ENCODE measurements at regions not wholly inside any gene's neighbourhood (a gene's known extent, or its start where the extent isn't known, plus 50 kb on each side); places are given as distances from the start of the nearest gene placed in this dataset.

DNA sequence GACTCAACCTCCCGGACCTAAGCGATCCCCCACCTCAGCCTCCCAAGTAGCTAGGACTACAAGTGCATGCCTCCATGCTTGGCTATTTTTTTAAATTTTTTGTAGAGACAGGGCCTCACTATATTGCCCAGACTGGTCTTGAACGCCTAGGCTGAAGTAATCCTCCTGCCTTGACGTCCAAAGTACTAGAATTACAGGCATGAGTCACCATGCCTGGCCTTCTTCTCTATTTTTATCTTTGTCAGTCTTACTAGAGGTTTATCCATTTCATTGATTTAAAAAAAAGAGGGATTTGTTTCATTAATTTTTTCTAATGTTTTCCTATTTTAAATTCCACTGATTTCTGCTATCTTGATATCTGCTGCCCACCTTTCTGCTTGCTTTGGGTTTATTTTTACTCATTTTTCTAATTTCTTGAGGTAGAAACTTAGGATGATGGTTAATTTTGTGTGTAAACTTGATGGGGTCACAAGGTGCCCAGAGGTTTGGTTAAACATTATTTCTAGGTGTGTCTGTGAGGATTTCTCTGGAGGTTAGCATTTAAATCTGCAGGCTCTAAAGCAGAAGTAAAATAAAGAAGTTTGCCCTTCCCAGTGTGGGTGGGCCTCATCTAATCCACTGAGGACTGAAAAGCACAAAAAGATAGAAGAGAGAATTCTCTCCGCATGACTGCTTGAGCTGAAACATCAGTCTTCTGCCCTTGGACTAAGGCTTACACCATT, 116.2 kb upstream of the DCLK2 start:
- H3K4me1 ChIP-seq (ENCODE audit: control insufficient read depth, insufficient read depth, low read length): no peaks in the 10 kb centered on the region
- H3K4me3 ChIP-seq (ENCODE audit: low read length): no peak overlapping the region
- peak; percentile 70 for DNase-seq (ENCODE audit: low read depth)
- H3K27me3 ChIP-seq (replicated peaks; ENCODE audit: control insufficient read depth, insufficient read depth, low read length): no peaks in the 10 kb centered on the region
- H3K9me3 ChIP-seq (ENCODE audit: control insufficient read depth, low read length): peaks cover 3% of the 10 kb centered on the region
- H3K9ac ChIP-seq (ENCODE audit: low read length): no peak overlapping the region
- H3K36me3 ChIP-seq (ENCODE audit: control insufficient read depth, insufficient read depth, low read length, severe bottlenecking): no peaks in the 10 kb centered on the region

DNA sequence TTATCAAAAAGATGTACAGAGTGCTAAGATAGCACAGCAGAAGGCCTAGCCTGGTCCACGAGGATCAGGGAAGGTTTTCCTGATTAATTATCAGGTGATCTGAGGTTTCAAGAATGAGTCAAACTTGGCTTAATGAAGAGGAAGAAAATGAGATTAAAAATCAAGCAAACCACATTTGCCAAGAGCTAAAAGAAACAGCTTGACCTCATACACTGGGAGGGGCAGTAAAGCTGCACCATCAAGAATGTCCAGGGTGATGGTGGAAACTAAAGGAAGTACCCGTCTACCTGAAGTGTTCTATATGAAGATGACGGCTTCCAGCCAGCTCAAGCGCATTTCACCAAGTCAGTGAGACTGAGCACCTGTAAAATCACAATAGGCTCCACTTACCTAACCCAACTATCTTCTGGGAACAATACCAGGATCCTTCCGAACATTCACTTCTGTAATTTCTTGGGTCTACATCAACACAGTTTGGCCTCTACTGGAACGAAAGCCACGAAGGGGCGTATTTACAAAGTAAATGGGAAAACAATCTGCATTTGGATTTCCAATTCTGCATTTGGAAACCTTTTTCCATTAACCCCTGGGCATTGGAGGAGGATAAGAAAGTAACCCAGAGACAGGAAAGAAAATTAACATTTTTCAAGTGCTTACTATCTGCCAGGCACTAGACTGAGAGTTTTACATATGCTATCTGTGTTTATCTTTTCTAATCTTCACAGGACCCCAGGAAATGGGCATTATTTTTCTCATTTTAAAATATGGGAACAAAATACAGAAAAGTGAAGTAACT, 114.0 kb upstream of the DCLK2 start:
- no peaks in the 10 kb centered on the region for H3K9me3 ChIP-seq (ENCODE audit: control insufficient read depth, low read length)
- H3K27me3 ChIP-seq (replicated peaks; ENCODE audit: control insufficient read depth, insufficient read depth, low read length): no peaks in the 10 kb centered on the region
- no peak overlapping the region for H3K4me3 ChIP-seq (ENCODE audit: low read length)
- no peak overlapping the region for H3K9ac ChIP-seq (ENCODE audit: low read length)
- no peak for DNase-seq (ENCODE audit: low read depth)
- no peaks in the 10 kb centered on the region for H3K4me1 ChIP-seq (ENCODE audit: control insufficient read depth, insufficient read depth, low read length)
- H3K36me3 ChIP-seq (ENCODE audit: control insufficient read depth, insufficient read depth, low read length, severe bottlenecking): no peaks in the 10 kb centered on the region

DNA sequence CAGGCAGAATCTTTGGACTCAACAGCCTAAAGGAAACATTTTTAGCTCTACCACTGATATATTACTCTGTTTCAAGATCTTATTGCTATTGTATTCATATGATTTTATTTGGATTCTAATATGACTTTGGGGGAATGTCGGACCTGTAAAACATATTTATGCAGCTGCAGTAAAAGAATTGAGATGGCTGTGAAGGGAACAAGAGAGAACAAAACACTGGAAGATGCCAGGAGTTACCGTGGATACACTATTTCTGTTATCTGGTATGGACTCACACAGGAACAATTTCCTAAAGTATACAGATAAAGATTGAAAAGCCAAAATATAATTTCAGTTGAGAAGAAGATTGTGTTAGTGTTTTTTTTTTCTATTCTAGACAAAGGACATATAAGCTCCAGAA, 113.0 kb upstream of the DCLK2 start:
- Histone ChIP-seq H3K9me3 (ENCODE audit: control insufficient read depth, low read length) (no peaks in the 10 kb centered on the region), H3K27me3 (replicated peaks; ENCODE audit: control insufficient read depth, insufficient read depth, low read length) (no peaks in the 10 kb centered on the region), H3K9ac (ENCODE audit: low read length) (no peak overlapping the region), H3K36me3 (ENCODE audit: control insufficient read depth, insufficient read depth, low read length, severe bottlenecking) (no peaks in the 10 kb centered on the region), H3K4me1 (ENCODE audit: control insufficient read depth, insufficient read depth, low read length) (no peaks in the 10 kb centered on the region), H3K4me3 (ENCODE audit: low read length) (no peak overlapping the region)
- DNase-seq (ENCODE audit: low read depth): no peak

DNA sequence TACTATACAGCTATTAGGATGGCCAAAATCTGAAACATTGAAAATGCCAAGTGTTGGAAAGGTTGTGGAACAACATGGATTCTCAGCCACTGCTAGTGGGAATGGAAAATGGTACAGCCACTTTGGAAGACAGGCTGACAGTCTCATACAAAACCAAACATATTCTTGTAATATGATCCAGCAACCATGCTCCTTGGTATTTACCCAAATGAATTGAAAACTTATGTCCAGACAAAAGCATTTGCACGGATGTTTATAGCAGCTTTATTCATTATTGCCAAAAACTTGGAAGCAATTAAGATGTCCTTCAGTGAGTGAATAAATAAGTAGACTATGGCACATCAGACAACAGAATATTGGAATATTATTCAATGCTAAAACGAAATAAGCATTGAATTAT, 105.8 kb upstream of the DCLK2 start:
- Histone ChIP-seq H3K9ac (ENCODE audit: low read length) (no peak overlapping the region), H3K36me3 (ENCODE audit: control insufficient read depth, insufficient read depth, low read length, severe bottlenecking) (no peaks in the 10 kb centered on the region), H3K4me1 (ENCODE audit: control insufficient read depth, insufficient read depth, low read length) (no peaks in the 10 kb centered on the region), H3K9me3 (ENCODE audit: control insufficient read depth, low read length) (no peaks in the 10 kb centered on the region), H3K27me3 (replicated peaks; ENCODE audit: control insufficient read depth, insufficient read depth, low read length) (no peaks in the 10 kb centered on the region), H3K4me3 (ENCODE audit: low read length) (no peak overlapping the region)
- peak; percentile 74 for DNase-seq (ENCODE audit: low read depth)

DNA sequence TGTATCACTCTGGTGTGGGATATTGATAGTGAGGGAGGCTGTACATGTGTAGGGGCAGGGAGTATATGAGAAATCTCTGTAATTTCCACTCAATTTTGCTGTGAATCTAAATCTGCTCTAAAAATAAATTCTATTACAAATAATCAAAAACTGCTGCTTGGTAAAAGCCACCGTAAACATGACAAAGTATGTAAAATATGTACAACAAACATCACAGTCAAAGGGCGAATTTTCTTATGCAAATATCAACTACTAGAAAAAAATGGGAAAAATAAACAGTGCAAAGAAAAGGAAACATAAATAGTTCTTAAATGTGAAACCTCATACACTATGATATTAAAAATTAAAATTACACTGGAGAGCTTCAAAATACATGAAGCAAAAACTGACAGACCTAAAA, 105.1 kb upstream of the DCLK2 start:
- Histone ChIP-seq H3K4me1 (ENCODE audit: control insufficient read depth, insufficient read depth, low read length) (no peaks in the 10 kb centered on the region), H3K4me3 (ENCODE audit: low read length) (no peak overlapping the region), H3K9me3 (ENCODE audit: control insufficient read depth, low read length) (no peaks in the 10 kb centered on the region), H3K9ac (ENCODE audit: low read length) (no peak overlapping the region), H3K36me3 (ENCODE audit: control insufficient read depth, insufficient read depth, low read length, severe bottlenecking) (no peaks in the 10 kb centered on the region), H3K27me3 (replicated peaks; ENCODE audit: control insufficient read depth, insufficient read depth, low read length) (no peaks in the 10 kb centered on the region)
- DNase-seq (ENCODE audit: low read depth): peak; percentile 53

DNA sequence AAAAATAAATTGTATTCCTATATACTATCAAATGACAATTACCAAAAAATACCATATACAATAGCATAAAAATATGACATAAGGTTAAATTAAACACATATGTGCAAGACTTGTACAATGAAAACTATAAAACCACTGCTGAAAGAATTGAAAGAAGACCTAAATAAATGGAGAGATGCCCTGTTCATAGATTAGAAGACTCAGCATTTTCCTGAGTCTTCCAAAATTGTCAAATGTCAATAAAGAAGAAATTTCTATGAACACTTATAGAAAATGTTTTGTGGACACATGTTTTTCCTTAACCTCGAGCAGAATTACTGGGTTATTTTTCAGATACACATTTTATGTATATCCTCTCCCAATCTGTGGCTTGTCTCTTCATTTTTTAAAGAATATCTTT, 103.1 kb upstream of the DCLK2 start:
- Histone ChIP-seq H3K36me3 (ENCODE audit: control insufficient read depth, insufficient read depth, low read length, severe bottlenecking) (no peaks in the 10 kb centered on the region), H3K27me3 (replicated peaks; ENCODE audit: control insufficient read depth, insufficient read depth, low read length) (no peaks in the 10 kb centered on the region), H3K4me1 (ENCODE audit: control insufficient read depth, insufficient read depth, low read length) (no peaks in the 10 kb centered on the region), H3K9me3 (ENCODE audit: control insufficient read depth, low read length) (no peaks in the 10 kb centered on the region), H3K4me3 (ENCODE audit: low read length) (no peak overlapping the region), H3K9ac (ENCODE audit: low read length) (no peak overlapping the region)
- no peak for DNase-seq (ENCODE audit: low read depth)

DNA sequence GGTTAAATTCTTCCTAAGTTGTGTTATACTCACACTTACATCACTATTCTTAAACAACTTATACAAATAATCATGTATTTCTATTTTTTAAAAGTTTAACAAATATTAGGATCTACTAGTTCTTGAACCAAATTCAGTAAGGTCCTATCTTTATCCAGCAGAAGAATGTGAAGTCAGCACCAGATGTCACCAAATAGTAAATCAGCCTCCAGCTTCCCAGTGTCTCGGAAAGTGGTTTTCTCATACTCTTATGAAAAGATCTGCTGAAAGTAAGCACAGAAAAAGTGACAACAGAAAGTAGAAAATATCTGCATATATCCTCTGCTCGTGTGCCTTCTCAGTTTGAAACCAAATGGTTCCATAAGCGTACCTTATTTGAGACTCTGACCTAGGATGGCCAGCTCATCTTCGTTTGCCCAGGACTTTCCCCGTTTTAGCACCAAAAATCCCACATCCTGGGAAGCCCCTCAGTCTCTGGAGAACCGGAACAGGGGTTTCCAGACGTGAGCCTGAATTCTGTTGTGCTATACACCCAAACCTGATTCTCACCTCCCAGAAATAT, 98.0 kb upstream of the DCLK2 start:
- peaks cover 8% of the 10 kb centered on the region for H3K4me1 ChIP-seq (ENCODE audit: control insufficient read depth, insufficient read depth, low read length)
- H3K36me3 ChIP-seq (ENCODE audit: control insufficient read depth, insufficient read depth, low read length, severe bottlenecking): no peaks in the 10 kb centered on the region
- H3K27me3 ChIP-seq (replicated peaks; ENCODE audit: control insufficient read depth, insufficient read depth, low read length): no peaks in the 10 kb centered on the region
- DNase-seq (ENCODE audit: low read depth): no peak
- no peak overlapping the region for H3K4me3 ChIP-seq (ENCODE audit: low read length)
- no peak overlapping the region for H3K9ac ChIP-seq (ENCODE audit: low read length)
- no peaks in the 10 kb centered on the region for H3K9me3 ChIP-seq (ENCODE audit: control insufficient read depth, low read length)

DNA sequence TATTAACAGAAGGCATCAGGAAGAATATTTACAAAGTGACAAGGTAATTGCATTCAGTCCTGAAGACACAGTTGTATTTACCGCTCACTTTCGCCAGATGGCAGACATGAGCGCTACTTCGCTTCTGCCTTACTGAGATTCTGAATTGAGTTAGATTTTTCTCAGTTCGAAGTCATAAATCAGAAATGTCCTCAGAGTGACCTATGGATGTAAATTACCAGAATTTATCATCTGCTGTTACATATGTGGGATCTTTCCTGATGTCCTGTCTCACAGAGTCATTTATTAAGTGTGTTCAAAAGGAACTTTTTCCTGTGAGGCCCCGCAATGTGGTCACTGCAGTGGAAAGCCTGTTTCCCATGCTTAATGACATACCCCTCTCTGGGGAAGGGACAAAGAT, 97.3 kb upstream of the DCLK2 start:
- H3K4me3 ChIP-seq (ENCODE audit: low read length): no peak overlapping the region
- H3K36me3 ChIP-seq (ENCODE audit: control insufficient read depth, insufficient read depth, low read length, severe bottlenecking): no peaks in the 10 kb centered on the region
- peak; percentile 82 for DNase-seq (ENCODE audit: low read depth)
- no peaks in the 10 kb centered on the region for H3K27me3 ChIP-seq (replicated peaks; ENCODE audit: control insufficient read depth, insufficient read depth, low read length)
- H3K4me1 ChIP-seq (ENCODE audit: control insufficient read depth, insufficient read depth, low read length): peaks cover 8% of the 10 kb centered on the region
- H3K9ac ChIP-seq (ENCODE audit: low read length): no peak overlapping the region
- no peaks in the 10 kb centered on the region for H3K9me3 ChIP-seq (ENCODE audit: control insufficient read depth, low read length)

DNA sequence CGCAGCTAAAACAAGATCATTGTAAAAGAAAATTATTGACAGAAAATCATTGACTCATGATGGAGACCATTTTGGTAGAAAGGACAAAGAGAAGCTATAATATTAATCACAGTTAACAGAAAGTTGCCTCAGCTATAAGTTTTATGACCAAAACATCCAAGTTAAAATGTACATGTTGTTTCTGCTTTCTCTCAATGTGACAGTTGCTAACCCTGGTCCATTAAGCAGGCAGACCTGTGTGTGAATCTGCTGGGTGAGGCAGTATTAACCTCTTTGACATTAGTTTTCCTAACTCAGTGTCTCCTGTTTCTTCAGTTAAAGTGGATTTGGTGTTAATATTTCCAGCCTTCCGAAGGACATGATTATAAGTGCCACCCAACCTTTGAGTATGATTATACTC, 94.8 kb upstream of the DCLK2 start:
- H3K27me3 ChIP-seq (replicated peaks; ENCODE audit: control insufficient read depth, insufficient read depth, low read length): no peaks in the 10 kb centered on the region
- peaks cover 20% of the 10 kb centered on the region for H3K4me1 ChIP-seq (ENCODE audit: control insufficient read depth, insufficient read depth, low read length)
- H3K9me3 ChIP-seq (ENCODE audit: control insufficient read depth, low read length): no peaks in the 10 kb centered on the region
- no peaks in the 10 kb centered on the region for H3K36me3 ChIP-seq (ENCODE audit: control insufficient read depth, insufficient read depth, low read length, severe bottlenecking)
- DNase-seq (ENCODE audit: low read depth): no peak
- H3K9ac ChIP-seq (ENCODE audit: low read length): no peak overlapping the region
- no peak overlapping the region for H3K4me3 ChIP-seq (ENCODE audit: low read length)

DNA sequence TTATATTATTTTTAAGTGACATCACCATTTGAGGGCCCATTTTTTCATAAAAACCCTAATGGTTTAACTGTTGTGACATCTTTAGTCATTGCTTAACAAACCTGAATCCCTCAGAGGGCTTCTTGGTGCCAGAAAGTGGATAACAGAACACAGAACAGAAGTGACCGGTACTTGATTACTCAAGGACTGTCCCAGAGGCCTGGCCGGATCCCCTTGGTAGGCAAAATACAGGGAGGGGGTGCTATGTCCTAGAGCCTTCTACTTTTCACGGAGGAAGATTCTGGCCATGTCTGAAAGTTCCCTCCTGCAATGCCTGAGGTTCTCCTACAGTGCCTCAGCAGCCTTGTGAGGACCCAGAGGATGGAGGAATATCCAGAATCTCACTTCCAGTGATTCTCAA, 94.3 kb upstream of the DCLK2 start:
- no peaks in the 10 kb centered on the region for H3K9me3 ChIP-seq (ENCODE audit: control insufficient read depth, low read length)
- no peak overlapping the region for H3K9ac ChIP-seq (ENCODE audit: low read length)
- H3K27me3 ChIP-seq (replicated peaks; ENCODE audit: control insufficient read depth, insufficient read depth, low read length): no peaks in the 10 kb centered on the region
- peaks cover 20% of the 10 kb centered on the region for H3K4me1 ChIP-seq (ENCODE audit: control insufficient read depth, insufficient read depth, low read length)
- no peak overlapping the region for H3K4me3 ChIP-seq (ENCODE audit: low read length)
- DNase-seq (ENCODE audit: low read depth): no peak
- no peaks in the 10 kb centered on the region for H3K36me3 ChIP-seq (ENCODE audit: control insufficient read depth, insufficient read depth, low read length, severe bottlenecking)

DNA sequence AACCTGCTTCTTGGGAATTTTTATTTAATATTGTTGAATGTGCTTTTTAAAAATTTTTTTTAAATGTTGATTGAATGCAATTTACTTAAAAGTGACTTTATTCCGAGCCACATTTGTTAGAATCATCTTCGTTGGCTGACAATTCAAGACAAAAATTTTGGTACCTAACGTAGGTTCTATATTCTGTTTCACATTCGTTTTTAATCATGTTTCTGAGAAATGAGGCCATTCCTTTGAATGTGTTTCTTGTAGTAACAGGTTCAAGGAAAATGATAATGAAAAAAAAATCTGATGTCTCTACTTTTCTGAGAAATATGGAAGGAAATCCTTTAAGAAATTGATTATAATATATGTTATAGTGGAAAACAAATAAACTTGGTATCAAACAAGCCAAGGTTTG, 92.3 kb upstream of the DCLK2 start:
- H3K4me3 ChIP-seq (ENCODE audit: low read length): no peak overlapping the region
- no peaks in the 10 kb centered on the region for H3K27me3 ChIP-seq (replicated peaks; ENCODE audit: control insufficient read depth, insufficient read depth, low read length)
- no peak for DNase-seq (ENCODE audit: low read depth)
- no peak overlapping the region for H3K9ac ChIP-seq (ENCODE audit: low read length)
- H3K9me3 ChIP-seq (ENCODE audit: control insufficient read depth, low read length): no peaks in the 10 kb centered on the region
- H3K4me1 ChIP-seq (ENCODE audit: control insufficient read depth, insufficient read depth, low read length): peaks cover 20% of the 10 kb centered on the region
- no peaks in the 10 kb centered on the region for H3K36me3 ChIP-seq (ENCODE audit: control insufficient read depth, insufficient read depth, low read length, severe bottlenecking)
